Neural crest cell (in vitro differentiated cells): ENCODE measurements at regions not wholly inside any gene's neighbourhood (a gene's known extent, or its start where the extent isn't known, plus 50 kb on each side); places are given as distances from the start of the nearest gene placed in this dataset.

Source experiments
- DNase-seq: peaks from one replicate; pipeline ENCODE4 v3.0.0; 2021; ENCODE audit warnings: low read depth, mixed read lengths, low spot score
- H3K27ac Mint-ChIP-seq: one replicate; pipeline ENCODE4 v1.8.0; 2021; ENCODE audit warnings: mild to moderate bottlenecking, mixed read lengths; ENCODE audit not compliant: unreplicated experiment
- H3K27me3 Mint-ChIP-seq: 2 replicates; pipeline ENCODE4 v1.8.0; 2021; ENCODE audit warnings: low read depth, mild to moderate bottlenecking, mixed read lengths
- H3K36me3 Mint-ChIP-seq: 2 replicates; pipeline ENCODE4 v1.8.0; 2021; ENCODE audit warnings: low read depth, mild to moderate bottlenecking, mixed read lengths
- H3K4me1 Mint-ChIP-seq: 2 replicates; pipeline ENCODE4 v1.8.0; 2021; ENCODE audit warnings: mixed read lengths
- H3K4me3 Mint-ChIP-seq: one replicate; pipeline ENCODE4 v1.8.0; 2021; ENCODE audit warnings: mild to moderate bottlenecking, mixed read lengths
- H3K9me3 Mint-ChIP-seq: 2 replicates; pipeline ENCODE4 v1.8.0; 2021; ENCODE audit warnings: mixed read lengths
- CTCF ChIP-seq: fragments of 200-600 bp; sonication (generic); conservative IDR thresholded peaks from 2 replicates; pipeline ENCODE4 v1.5.0; 2021; ENCODE audit warnings: antibody characterized with exemption, mild to moderate bottlenecking

GRCh38 chr10:3310016-3310784, 137.6 kb upstream of the PITRM1 start:
- Mint-ChIP-seq H3K27ac (no peak overlapping the region), H3K4me1 (peaks cover 21% of the 10 kb centered on the region), H3K27me3 (peaks cover 10% of the 10 kb centered on the region), H3K9me3 (peaks cover 4% of the 10 kb centered on the region), H3K4me3 (no peak overlapping the region), H3K36me3 (peaks cover 5% of the 10 kb centered on the region)
- DNase-seq: no peak
- TF ChIP-seq CTCF: no peak

- Mint-ChIP-seq H3K9me3 (peaks cover 6% of the 10 kb centered on the region), H3K4me3 (no peak overlapping the region), H3K36me3 (peaks cover 5% of the 10 kb centered on the region), H3K27ac (no peak overlapping the region), H3K4me1 (peaks cover 6% of the 10 kb centered on the region), H3K27me3 (no peaks in the 10 kb centered on the region)
- DNase-seq: no peak
- no peak for TF ChIP-seq CTCF
Measured at GRCh38 chr10:3306050-3306449, 133.5 kb upstream of the PITRM1 start.

- Mint-ChIP-seq H3K4me1 (peaks cover 36% of the 10 kb centered on the region), H3K27me3 (no peaks in the 10 kb centered on the region), H3K27ac (no peak overlapping the region), H3K4me3 (no peak overlapping the region), H3K9me3 (peaks cover 3% of the 10 kb centered on the region), H3K36me3 (no peaks in the 10 kb centered on the region)
- no peak for DNase-seq
- no peak for TF ChIP-seq CTCF
Measured at GRCh38 chr10:3295582-3296151, 123.1 kb upstream of the PITRM1 start.

GRCh38 chr10:3294919-3295581, 122.5 kb upstream of the PITRM1 start:
- Mint-ChIP-seq H3K9me3 (no peaks in the 10 kb centered on the region), H3K4me3 (no peak overlapping the region), H3K36me3 (no peaks in the 10 kb centered on the region), H3K27ac (no peak overlapping the region), H3K27me3 (no peaks in the 10 kb centered on the region), H3K4me1 (peaks cover 36% of the 10 kb centered on the region)
- DNase-seq: no peak
- TF ChIP-seq CTCF: no peak

GRCh38 chr10:3293581-3294431, 121.2 kb upstream of the PITRM1 start:
- Mint-ChIP-seq H3K4me3 (no peak overlapping the region), H3K36me3 (no peaks in the 10 kb centered on the region), H3K27me3 (no peaks in the 10 kb centered on the region), H3K27ac (no peak overlapping the region), H3K9me3 (no peaks in the 10 kb centered on the region), H3K4me1 (peaks cover 36% of the 10 kb centered on the region)
- no peak for TF ChIP-seq CTCF
- no peak for DNase-seq
